ENCODE measurements at regions not wholly inside any gene's neighbourhood (a gene's known extent, or its start where the extent isn't known, plus 50 kb on each side); places are given as distances from the start of the nearest gene placed in this dataset.

DNA sequence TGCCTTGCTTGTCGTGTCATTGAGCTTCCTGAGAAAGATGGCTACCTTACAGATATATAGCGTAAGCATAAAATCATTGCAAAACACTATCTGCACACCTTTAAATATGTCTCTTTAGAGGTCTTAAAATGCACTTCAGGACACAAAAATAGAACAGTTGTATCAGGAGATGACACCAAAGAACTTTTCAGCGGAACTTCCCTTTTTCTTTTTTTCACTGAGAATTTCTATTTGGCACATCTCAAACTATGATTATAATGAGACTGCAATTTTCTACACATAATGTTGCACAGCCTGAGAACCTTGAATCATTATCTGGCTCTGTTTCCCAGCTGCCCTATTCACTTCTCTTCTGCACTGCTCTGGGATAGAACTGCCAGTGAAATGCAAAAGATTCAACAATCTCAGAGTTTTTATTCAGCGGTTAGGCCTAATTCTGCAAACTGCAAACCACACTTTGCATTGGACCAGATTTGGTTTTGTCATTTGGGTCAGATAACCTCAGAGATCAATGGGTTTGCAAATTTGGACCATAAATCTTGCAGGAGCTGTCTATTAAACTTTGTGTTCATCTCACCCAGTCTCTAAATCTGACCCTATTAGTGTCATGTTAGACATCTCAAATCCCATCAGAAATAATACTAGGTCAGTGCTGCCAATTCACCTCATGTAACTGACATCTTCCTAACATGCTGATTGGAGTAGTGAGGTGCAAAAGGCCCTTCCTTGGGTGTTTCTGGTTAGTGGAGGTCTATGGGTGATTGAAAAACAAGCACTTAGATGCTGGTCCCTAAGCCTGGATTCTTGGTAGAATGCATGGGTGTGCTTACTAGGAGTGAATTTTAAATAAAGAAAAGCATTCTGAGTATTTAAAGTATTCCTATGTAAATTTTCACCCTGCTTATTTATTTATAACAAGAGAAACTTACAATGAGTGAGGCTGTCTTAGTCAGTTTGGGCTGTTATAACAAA is 382.7 kb downstream of the UTRN start:
- no peak for TF ChIP-seq ZNF547 (CRISPR knock-in tag; IDR thresholded peaks at IDR 0.05)
- TF ChIP-seq ZNF782 (CRISPR knock-in tag; IDR thresholded peaks at IDR 0.05; ENCODE audit: borderline replicate concordance), result no peak

All from HepG2 (cell line).